Left ventricle myocardium inferior (tissue), 1 donor: ENCODE measurements at regions not wholly inside any gene's neighbourhood (a gene's known extent, or its start where the extent isn't known, plus 50 kb on each side); places are given as distances from the start of the nearest gene placed in this dataset.
"Not testable (repeated sequence)": the region's sequence is repeated elsewhere in the genome, so short reads cannot be mapped to it uniquely, and the experiment has no call there.

Experiments used
- DNase-seq: peaks from one replicate; pipeline ENCODE4 v3.0.0-alpha.2; 2020
- H3K27ac ChIP-seq: fragments of 200-600 bp; replicated peaks from 2 replicates; pipeline ENCODE4 v1.8.0; 2021
- H3K27me3 ChIP-seq: fragments of 200-600 bp; 2 replicates; pipeline ENCODE4 v1.8.0; 2021; ENCODE audit warnings: low read depth
- H3K36me3 ChIP-seq: fragments of 200-600 bp; 2 replicates; pipeline ENCODE4 v1.8.0; 2021
- H3K4me1 ChIP-seq: fragments of 200-600 bp; 2 replicates; pipeline ENCODE4 v1.8.0; 2021
- H3K4me3 ChIP-seq: fragments of 200-600 bp; 2 replicates; pipeline ENCODE4 v1.8.0; 2021; ENCODE audit warnings: mild to moderate bottlenecking, moderate library complexity
- H3K9me3 ChIP-seq: fragments of 200-600 bp; replicated peaks from 2 replicates; pipeline ENCODE4 v1.8.0; 2021
- intact Hi-C: fragments of 100-400 bp; cut with micrococcal nuclease; formaldehyde crosslinking; loops from one replicate; pipeline ENCODE4 v1.11.0; 2022
- TF ChIP-seq, protein P1 (sequence below): fragments of 200-600 bp; IDR thresholded peaks from 2 replicates; pipeline ENCODE4 v1.8.0; 2021; ENCODE audit warnings: antibody characterized with exemption, mild to moderate bottlenecking, borderline replicate concordance
- donor health status: DM: no; HTN: yes; CAD: no; lungs with severe emphysema.

DNA sequence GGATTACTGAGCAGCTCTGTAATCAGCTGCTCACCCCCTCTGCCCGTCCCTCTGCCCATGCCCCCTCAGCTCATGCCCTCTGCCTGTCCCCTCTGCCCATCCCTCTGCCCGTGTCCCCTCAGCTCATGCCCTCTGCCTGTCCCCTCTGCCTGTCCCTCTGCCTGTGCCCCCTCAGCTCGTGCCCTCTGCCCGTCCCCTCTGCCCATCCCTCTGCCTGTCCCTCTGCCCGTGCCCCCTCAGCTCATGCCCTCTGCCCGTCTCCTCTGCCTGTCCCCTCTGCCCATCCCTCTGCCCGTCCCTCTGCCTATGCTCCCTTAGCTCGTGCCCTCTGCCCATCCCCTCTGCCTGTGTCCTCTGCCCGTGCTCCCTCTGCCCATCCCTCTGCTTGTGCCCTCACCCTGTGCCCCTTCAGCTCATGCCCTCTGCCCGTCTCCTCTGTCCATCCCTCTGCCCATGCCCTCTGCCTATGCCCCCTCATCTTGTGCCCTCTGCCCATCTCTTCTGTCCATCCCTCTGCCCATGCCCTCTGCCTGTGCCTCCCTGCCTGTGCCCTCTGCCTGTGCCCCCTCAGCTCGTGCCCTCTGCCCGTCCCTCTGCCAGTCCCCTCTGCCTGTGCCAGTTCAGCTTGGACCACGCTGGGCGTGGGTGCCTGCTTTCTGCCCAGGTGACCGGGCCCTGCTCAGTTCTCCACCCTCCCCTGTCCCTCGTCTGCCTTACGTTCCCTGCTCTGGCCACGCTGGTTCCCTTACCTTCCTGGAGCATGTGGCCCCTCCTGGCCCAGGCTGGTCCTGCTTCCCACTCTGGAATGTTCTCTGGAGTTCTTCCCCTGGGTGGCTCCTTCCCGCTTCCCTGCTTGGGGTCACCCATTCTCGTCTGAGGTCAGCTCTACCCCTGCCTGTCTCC is 97.6 kb downstream of the NPIPB11 start:
- H3K4me1 ChIP-seq, result peaks cover 33% of the 10 kb centered on the region
- peaks cover 7% of the 10 kb centered on the region for H3K36me3 ChIP-seq
- TF ChIP-seq, protein P1, sequence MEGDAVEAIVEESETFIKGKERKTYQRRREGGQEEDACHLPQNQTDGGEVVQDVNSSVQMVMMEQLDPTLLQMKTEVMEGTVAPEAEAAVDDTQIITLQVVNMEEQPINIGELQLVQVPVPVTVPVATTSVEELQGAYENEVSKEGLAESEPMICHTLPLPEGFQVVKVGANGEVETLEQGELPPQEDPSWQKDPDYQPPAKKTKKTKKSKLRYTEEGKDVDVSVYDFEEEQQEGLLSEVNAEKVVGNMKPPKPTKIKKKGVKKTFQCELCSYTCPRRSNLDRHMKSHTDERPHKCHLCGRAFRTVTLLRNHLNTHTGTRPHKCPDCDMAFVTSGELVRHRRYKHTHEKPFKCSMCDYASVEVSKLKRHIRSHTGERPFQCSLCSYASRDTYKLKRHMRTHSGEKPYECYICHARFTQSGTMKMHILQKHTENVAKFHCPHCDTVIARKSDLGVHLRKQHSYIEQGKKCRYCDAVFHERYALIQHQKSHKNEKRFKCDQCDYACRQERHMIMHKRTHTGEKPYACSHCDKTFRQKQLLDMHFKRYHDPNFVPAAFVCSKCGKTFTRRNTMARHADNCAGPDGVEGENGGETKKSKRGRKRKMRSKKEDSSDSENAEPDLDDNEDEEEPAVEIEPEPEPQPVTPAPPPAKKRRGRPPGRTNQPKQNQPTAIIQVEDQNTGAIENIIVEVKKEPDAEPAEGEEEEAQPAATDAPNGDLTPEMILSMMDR, result no peak
- no peak overlapping the region for H3K4me3 ChIP-seq
- no peaks in the 10 kb centered on the region for H3K27me3 ChIP-seq
- DNase-seq, result no peak
- intact Hi-C loops, result no loop called here
- no peak overlapping the region for H3K27ac ChIP-seq
- H3K9me3 ChIP-seq, result no peaks in the 10 kb centered on the region

DNA sequence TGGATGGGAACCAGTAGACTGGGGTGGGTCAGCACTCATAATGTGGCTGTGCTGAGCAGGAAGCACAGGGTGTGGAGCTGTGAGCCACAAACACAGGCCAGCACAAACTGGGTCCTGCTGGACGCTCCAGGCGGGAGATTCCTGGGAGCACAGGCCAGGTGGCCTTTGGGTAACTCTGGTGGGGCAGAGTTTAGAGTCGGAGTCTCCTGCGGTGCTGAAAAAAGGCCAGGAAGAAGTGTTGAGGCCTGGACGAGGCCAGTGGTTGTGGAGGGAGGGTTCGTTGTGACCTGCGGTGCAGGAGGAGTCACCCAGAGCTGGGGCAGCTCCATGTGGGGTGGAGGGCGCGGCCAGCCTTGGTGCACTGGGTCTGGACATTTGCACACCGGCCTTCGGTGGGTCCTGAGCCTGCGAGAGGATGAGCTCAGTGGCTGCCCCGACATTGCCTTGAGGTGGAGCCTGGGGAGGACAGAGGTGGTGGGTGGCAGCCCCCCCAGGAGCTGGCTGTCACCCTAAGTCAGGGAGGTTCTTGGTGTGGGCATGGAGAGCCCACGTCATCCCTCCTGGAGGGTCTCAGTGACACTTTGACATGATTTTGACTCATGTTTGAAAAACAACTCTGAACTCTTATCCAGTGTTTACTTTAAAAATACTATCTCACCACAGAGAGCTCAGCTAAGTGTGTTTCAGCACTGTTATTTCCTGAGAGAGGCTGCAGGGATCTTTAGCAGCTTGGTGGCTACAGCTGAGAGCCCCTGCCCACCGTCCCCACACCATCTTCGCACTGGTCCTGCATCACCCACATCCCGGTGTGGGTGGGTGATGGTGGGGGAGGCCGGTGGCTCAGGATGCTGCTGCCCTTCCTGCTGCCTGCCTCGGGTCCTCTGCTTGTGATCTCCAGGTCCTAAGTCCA is 98.7 kb downstream of the NPIPB11 start:
- intact Hi-C loops, result no loop called here
- no peak overlapping the region for H3K27ac ChIP-seq
- TF ChIP-seq, protein P1, result no peak
- no peaks in the 10 kb centered on the region for H3K27me3 ChIP-seq
- no peak for DNase-seq
- peaks cover 12% of the 10 kb centered on the region for H3K36me3 ChIP-seq
- peaks cover 33% of the 10 kb centered on the region for H3K4me1 ChIP-seq
- no peaks in the 10 kb centered on the region for H3K9me3 ChIP-seq
- no peak overlapping the region for H3K4me3 ChIP-seq

DNA sequence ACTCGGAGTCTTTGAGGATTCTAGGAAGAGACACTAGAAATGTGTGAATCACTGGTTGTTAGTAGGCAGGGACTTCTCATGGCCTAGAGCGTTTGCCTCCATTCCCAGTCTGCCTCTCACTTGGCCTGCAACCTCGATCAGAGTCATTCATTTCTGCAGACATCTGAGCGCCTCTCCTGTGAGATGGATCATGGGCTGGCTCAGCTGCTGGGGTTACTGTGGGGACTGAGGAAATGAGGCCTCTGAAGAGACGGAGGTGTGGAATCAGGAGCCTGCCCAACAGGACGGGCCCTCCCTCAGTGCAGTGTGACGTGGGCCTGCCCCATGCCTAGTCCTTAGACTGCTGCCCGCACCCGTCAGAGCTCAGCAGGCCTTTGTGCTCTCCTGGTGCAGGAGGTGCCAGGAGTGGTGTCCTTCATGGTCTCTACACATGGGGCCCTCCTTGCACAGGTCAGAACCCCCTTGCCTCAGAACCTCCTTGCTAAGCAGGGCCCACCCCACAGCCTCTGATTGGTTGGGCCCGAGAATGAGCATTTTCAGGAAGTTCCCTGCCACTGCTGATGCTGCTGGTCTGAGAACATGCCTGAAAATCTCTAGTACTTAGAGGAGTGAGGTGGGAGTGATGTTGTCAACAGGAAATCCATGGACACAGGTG is 99.4 kb downstream of the NPIPB11 start:
- Histone ChIP-seq H3K4me1 (peaks cover 33% of the 10 kb centered on the region), H3K4me3 (no peak overlapping the region), H3K27ac (no peak overlapping the region), H3K27me3 (no peaks in the 10 kb centered on the region), H3K9me3 (no peaks in the 10 kb centered on the region), H3K36me3 (peaks cover 11% of the 10 kb centered on the region)
- TF ChIP-seq, protein P1, result no peak
- no peak for DNase-seq
- intact Hi-C loops, result no loop called here

DNA sequence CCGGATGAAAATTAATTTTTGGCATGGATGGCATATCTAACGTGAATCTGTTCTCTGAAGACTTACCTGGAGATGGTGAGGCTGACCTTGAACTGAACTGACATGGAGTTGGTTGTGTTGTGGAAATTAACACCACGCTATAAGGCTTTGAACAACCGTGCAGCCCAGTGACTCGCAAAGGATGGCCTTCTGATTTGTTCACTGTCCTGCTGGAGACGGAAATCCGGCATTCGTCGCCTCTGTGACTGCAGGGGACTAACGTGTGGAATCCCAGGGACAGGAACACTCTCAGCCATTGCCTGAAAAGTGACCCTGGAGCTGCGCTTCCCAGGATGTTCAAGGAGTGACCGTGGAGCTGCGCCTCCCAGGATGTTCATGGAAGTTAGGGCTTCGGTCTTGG is 100.3 kb downstream of the NPIPB11 start:
- intact Hi-C loops, result no loop called here
- Histone ChIP-seq H3K4me1 (peaks cover 26% of the 10 kb centered on the region), H3K4me3 (no peak overlapping the region), H3K27me3 (no peaks in the 10 kb centered on the region), H3K36me3 (peaks cover 11% of the 10 kb centered on the region), H3K27ac (no peak overlapping the region), H3K9me3 (no peaks in the 10 kb centered on the region)
- DNase-seq, result no peak
- TF ChIP-seq, protein P1, result no peak

DNA sequence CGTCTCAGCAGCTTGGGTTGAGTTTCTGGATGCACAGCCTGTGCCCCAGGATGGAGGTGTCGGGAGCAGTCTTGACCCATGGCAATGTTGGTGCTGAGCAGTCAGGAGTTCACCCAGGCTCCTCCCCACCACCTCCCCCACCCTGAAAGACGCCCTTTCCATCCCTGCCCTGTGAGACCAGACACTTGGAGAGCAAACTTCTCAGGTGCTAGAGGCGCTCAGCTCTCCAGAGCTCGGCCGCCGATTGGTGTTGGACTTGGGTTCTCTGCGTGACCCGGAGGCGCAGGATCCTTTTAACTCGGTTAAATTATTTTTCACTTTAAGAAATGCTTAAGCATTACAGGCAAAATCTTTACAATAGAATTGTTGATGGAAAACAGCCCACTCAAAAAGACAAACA is 101.5 kb downstream of the NPIPB11 start:
- H3K27me3 ChIP-seq, H3K4me3 ChIP-seq, intact Hi-C loops, H3K27ac ChIP-seq, H3K9me3 ChIP-seq, DNase-seq: not testable (repeated sequence)
- Histone ChIP-seq H3K36me3 (peaks cover 11% of the 10 kb centered on the region), H3K4me1 (peaks cover 23% of the 10 kb centered on the region)
